GM20000 (cell line): ENCODE measurements at regions not wholly inside any gene's neighbourhood (a gene's known extent, or its start where the extent isn't known, plus 50 kb on each side); places are given as distances from the start of the nearest gene placed in this dataset.

ENCODE experiments used
- DNase-seq: peaks from one replicate; pipeline ENCODE4 v3.0.0; 2012; ENCODE audit warnings: low spot score
- CTCF ChIP-seq: IDR thresholded peaks from 2 replicates; pipeline ENCODE4 v1.5.1; 2012; ENCODE audit warnings: mild to moderate bottlenecking, control low read depth; ENCODE audit errors: extremely low read depth, missing control alignments

GRCh38 chr13:68509734-68510621 is 1279.8 kb upstream of the PCDH9 start:
- TF ChIP-seq CTCF: no peak
- no peak for DNase-seq

GRCh38 chr13:68506888-68507551 is 1276.9 kb upstream of the PCDH9 start:
- TF ChIP-seq CTCF: no peak
- DNase-seq: no peak

GRCh38 chr13:68490594-68490993 is 1260.5 kb upstream of the PCDH9 start:
- no peak for TF ChIP-seq CTCF
- no peak for DNase-seq

- no peak for TF ChIP-seq CTCF
- DNase-seq: no peak
Measured at GRCh38 chr13:68481130-68481529, 1251.0 kb upstream of the PCDH9 start.

- no peak for DNase-seq
- TF ChIP-seq CTCF: no peak
Measured at GRCh38 chr13:68473834-68474326, 1243.7 kb upstream of the PCDH9 start.

GRCh38 chr13:68467160-68467559 is 1237.0 kb upstream of the PCDH9 start:
- no peak for DNase-seq

More at GRCh38 chr13:68467160-68467559, 1237.0 kb upstream of the PCDH9 start:
- TF ChIP-seq CTCF: no peak
